IMR-90 (cell line): ENCODE measurements at regions not wholly inside any gene's neighbourhood (a gene's known extent, or its start where the extent isn't known, plus 50 kb on each side); places are given as distances from the start of the nearest gene placed in this dataset.

Experiments
- BHLHE40 ChIP-seq: fragments of 150-350 bp; IDR thresholded peaks from 2 replicates; pipeline ENCODE4 v1.6.1; 2016; ENCODE audit warnings: mild to moderate bottlenecking, low read depth, low read length
- CEBPB ChIP-seq: IDR thresholded peaks from 2 replicates; pipeline ENCODE4 v1.6.1; 2012; ENCODE audit warnings: low read depth, low read length, improper control_type of control experiment
- CTCF ChIP-seq: conservative IDR thresholded peaks from 2 replicates; pipeline ENCODE4 v1.5.1; 2012; ENCODE audit warnings: mild to moderate bottlenecking, low read depth, low read length, improper control_type of control experiment
- ELK1 ChIP-seq: fragments of 150-350 bp; IDR thresholded peaks from 2 replicates; pipeline ENCODE4 v1.6.1; 2016; ENCODE audit warnings: low read depth, mild to moderate bottlenecking, low read length, moderate library complexity, borderline replicate concordance
- FOS ChIP-seq: fragments of 150-350 bp; IDR thresholded peaks from 2 replicates; pipeline ENCODE4 v1.6.1; 2016; ENCODE audit warnings: low read depth, low read length
- MAZ ChIP-seq: IDR thresholded peaks from 2 replicates; pipeline ENCODE4 v1.6.1; 2012; ENCODE audit warnings: low read depth, mild to moderate bottlenecking, low read length, improper control_type of control experiment, moderate library complexity, borderline replicate concordance
- NFE2L2 ChIP-seq: fragments of 150-350 bp; IDR thresholded peaks from 2 replicates; pipeline ENCODE4 v1.6.1; 2016; ENCODE audit warnings: low read depth, mild to moderate bottlenecking, low read length
- POLR2A ChIP-seq: IDR thresholded peaks from 2 replicates; pipeline ENCODE4 v1.6.1; 2012; ENCODE audit warnings: mild to moderate bottlenecking, low read depth, low read length
- RCOR1 ChIP-seq: IDR thresholded peaks from 2 replicates; pipeline ENCODE4 v1.6.1; 2012; ENCODE audit warnings: mild to moderate bottlenecking, low read length, improper control_type of control experiment; ENCODE audit not compliant: insufficient replicate concordance
- RFX5 ChIP-seq: IDR thresholded peaks from 2 replicates; pipeline ENCODE4 v1.8.0; 2012; ENCODE audit warnings: low read depth, mild to moderate bottlenecking, low read length, moderate library complexity
- TF ChIP-seq, protein P1 (sequence below): fragments of 150-350 bp; IDR thresholded peaks from 2 replicates; pipeline ENCODE4 v1.6.1; 2017; ENCODE audit warnings: mild to moderate bottlenecking, antibody characterized with exemption, low read length, low read depth

DNA sequence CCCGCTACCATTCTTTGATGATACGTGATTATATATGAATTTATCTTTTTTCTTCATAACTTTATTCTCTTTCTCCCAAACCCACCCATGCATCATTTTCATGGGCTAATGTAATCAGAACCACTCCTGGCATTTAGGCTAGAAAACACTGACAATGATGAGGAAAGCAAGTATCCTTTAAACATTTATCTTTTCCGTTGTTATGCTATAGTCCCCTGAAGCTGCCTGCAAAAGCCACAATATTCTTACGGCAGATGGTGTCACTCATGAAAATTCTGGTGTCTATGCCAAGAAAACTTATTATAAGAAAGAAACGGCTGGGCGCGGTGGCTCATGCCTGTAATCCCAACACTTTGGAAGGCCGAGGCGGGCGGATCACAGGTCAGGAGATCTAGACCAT lies 221.8 kb upstream of the CTAGE1 start:
- TF ChIP-seq CTCF = no peak
- TF ChIP-seq POLR2A = no peak
- TF ChIP-seq, protein P1, sequence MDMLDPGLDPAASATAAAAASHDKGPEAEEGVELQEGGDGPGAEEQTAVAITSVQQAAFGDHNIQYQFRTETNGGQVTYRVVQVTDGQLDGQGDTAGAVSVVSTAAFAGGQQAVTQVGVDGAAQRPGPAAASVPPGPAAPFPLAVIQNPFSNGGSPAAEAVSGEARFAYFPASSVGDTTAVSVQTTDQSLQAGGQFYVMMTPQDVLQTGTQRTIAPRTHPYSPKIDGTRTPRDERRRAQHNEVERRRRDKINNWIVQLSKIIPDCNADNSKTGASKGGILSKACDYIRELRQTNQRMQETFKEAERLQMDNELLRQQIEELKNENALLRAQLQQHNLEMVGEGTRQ = no peak
- TF ChIP-seq CEBPB = no peak
- no peak for TF ChIP-seq BHLHE40
- TF ChIP-seq RCOR1 = no peak
- no peak for TF ChIP-seq FOS
- no peak for TF ChIP-seq MAZ
- no peak for TF ChIP-seq NFE2L2
- TF ChIP-seq ELK1 = no peak
- TF ChIP-seq RFX5 = no peak
